SK-N-SH treated with all-trans-retinoic acid at 6 μM for 48 hours (cell line): ENCODE measurements at regions not wholly inside any gene's neighbourhood (a gene's known extent, or its start where the extent isn't known, plus 50 kb on each side); places are given as distances from the start of the nearest gene placed in this dataset.

Experiments
- ATAC-seq: fragments of 200-7000 bp; cut with Tn5 transposase; 3 replicates; pipeline ENCODE4 v1.9.1; 2020; ENCODE audit warnings: mild to moderate bottlenecking, moderate library complexity
- ARNTL ChIP-seq: fragments of 450-650 bp; formaldehyde crosslinking; IDR thresholded peaks from 2 replicates; pipeline ENCODE4 v1.5.0; 2020; ENCODE audit warnings: low read depth, mild to moderate bottlenecking, moderate library complexity, borderline replicate concordance
- BACH2 ChIP-seq: fragments of 250-450 bp; sonication (Bioruptor Pico); IDR thresholded peaks from 2 replicates; pipeline ENCODE4 v1.9.0; 2021; ENCODE audit warnings: mild to moderate bottlenecking, borderline replicate concordance
- CREB5 ChIP-seq: fragments of 250-450 bp; sonication (Bioruptor Pico); IDR thresholded peaks from 2 replicates; pipeline ENCODE4 v1.5.1; 2020; ENCODE audit warnings: low read depth, mild to moderate bottlenecking, moderate library complexity
- CSDC2 ChIP-seq: fragments of 250-450 bp; sonication (Bioruptor Pico); IDR thresholded peaks from 2 replicates; pipeline ENCODE4 v1.5.0; 2020; ENCODE audit warnings: mild to moderate bottlenecking, moderate library complexity
- ESRRG ChIP-seq: fragments of 250-450 bp; sonication (Bioruptor Pico); IDR thresholded peaks from 2 replicates; pipeline ENCODE4 v1.6.1; 2021; ENCODE audit warnings: mild to moderate bottlenecking
- GLIS3 ChIP-seq: fragments of 250-450 bp; sonication (Bioruptor Pico); IDR thresholded peaks from 2 replicates; pipeline ENCODE4 v1.5.0; 2020; ENCODE audit warnings: mild to moderate bottlenecking, moderate library complexity
- ISL1 ChIP-seq: fragments of 250-450 bp; sonication (Bioruptor Pico); IDR thresholded peaks from 2 replicates; pipeline ENCODE4 v2.1.2; 2022; ENCODE audit warnings: mild to moderate bottlenecking, moderate library complexity
- OSR1 ChIP-seq: fragments of 250-450 bp; sonication (Bioruptor Pico); IDR thresholded peaks from 2 replicates; pipeline ENCODE4 v1.8.0; 2022; ENCODE audit warnings: moderate library complexity, mild to moderate bottlenecking, inconsistent platforms
- POU6F1 ChIP-seq: fragments of 250-450 bp; sonication (Bioruptor Pico); IDR thresholded peaks from 2 replicates; pipeline ENCODE4 v1.8.0; 2021; ENCODE audit warnings: low read depth, mild to moderate bottlenecking, moderate library complexity, borderline replicate concordance
- PPARA ChIP-seq: fragments of 250-450 bp; sonication (Bioruptor Pico); IDR thresholded peaks from 2 replicates; pipeline ENCODE4 v1.5.0; 2020; ENCODE audit warnings: mild to moderate bottlenecking, borderline replicate concordance
- SNAI2 ChIP-seq: fragments of 250-450 bp; sonication (Bioruptor Pico); IDR thresholded peaks from 2 replicates; pipeline ENCODE4 v1.5.0; 2020; ENCODE audit warnings: mild to moderate bottlenecking, moderate library complexity
- TCF4 ChIP-seq: fragments of 250-450 bp; sonication (Bioruptor Pico); IDR thresholded peaks from 2 replicates; pipeline ENCODE4 v1.8.0; 2021; ENCODE audit warnings: mild to moderate bottlenecking, moderate library complexity, borderline replicate concordance
- TOX ChIP-seq: fragments of 250-450 bp; sonication (Bioruptor Pico); IDR thresholded peaks from 2 replicates; pipeline ENCODE4 v1.8.0; 2021; ENCODE audit warnings: mild to moderate bottlenecking, moderate library complexity, borderline replicate concordance
- TSHZ2 ChIP-seq: fragments of 250-450 bp; sonication (Bioruptor Pico); IDR thresholded peaks from 2 replicates; pipeline ENCODE4 v1.5.0; 2020; ENCODE audit warnings: mild to moderate bottlenecking, moderate library complexity
- ZC3H10 ChIP-seq: fragments of 250-450 bp; sonication (Bioruptor Pico); IDR thresholded peaks from 2 replicates; pipeline ENCODE4 v1.5.1; 2021; ENCODE audit warnings: mild to moderate bottlenecking, moderate library complexity
- ZFP3 ChIP-seq: fragments of 250-450 bp; sonication (Bioruptor Pico); IDR thresholded peaks from 2 replicates; pipeline ENCODE4 v1.5.0; 2020; ENCODE audit warnings: mild to moderate bottlenecking, moderate library complexity
- ZFP30 ChIP-seq: fragments of 450-650 bp; formaldehyde crosslinking; IDR thresholded peaks from 2 replicates; pipeline ENCODE4 v1.5.0; 2022; ENCODE audit warnings: mild to moderate bottlenecking, moderate library complexity
- ZNF565 ChIP-seq: fragments of 450-650 bp; formaldehyde crosslinking; conservative IDR thresholded peaks from 2 replicates; pipeline ENCODE4 v1.5.0; 2020; ENCODE audit warnings: low read depth, mild to moderate bottlenecking, moderate library complexity
- ZNF70 ChIP-seq: fragments of 450-650 bp; formaldehyde crosslinking; IDR thresholded peaks from 2 replicates; pipeline ENCODE4 v1.5.0; 2020; ENCODE audit warnings: mild to moderate bottlenecking, moderate library complexity
- ZNF8 ChIP-seq: fragments of 450-650 bp; formaldehyde crosslinking; IDR thresholded peaks from 2 replicates; pipeline ENCODE4 v1.5.0; 2020; ENCODE audit warnings: mild to moderate bottlenecking, moderate library complexity

GRCh38 chr2:11940121-11940743 lies 193.8 kb downstream of the LPIN1 start:
- TF ChIP-seq ZNF70 (no peak), OSR1 (CRISPR knock-in tag) (no peak), ESRRG (CRISPR knock-in tag) (no peak), ZFP3 (CRISPR knock-in tag) (no peak), TSHZ2 (CRISPR knock-in tag) (no peak), ZNF8 (no peak), ZNF565 (no peak), ISL1 (CRISPR knock-in tag) (no peak), BACH2 (no peak), CREB5 (CRISPR knock-in tag) (no peak), TCF4 (CRISPR knock-in tag) (no peak), SNAI2 (CRISPR knock-in tag) (no peak), CSDC2 (no peak), PPARA (CRISPR knock-in tag) (no peak), POU6F1 (no peak), ZC3H10 (no peak), ARNTL (no peak), TOX (CRISPR knock-in tag) (no peak), ZFP30 (CRISPR knock-in tag) (no peak)
- no peak for ATAC-seq

GRCh38 chr2:11940799-11941198 lies 194.4 kb downstream of the LPIN1 start:
- ATAC-seq = no peak
- TF ChIP-seq GLIS3 (CRISPR knock-in tag) = no peak
- TF ChIP-seq ARNTL = no peak

- TF ChIP-seq TCF4 (CRISPR knock-in tag) = no peak
- no peak for TF ChIP-seq ZFP3 (CRISPR knock-in tag)
- TF ChIP-seq, all 23 proteins: peak for 0
- no peak for ATAC-seq
Observed at GRCh38 chr2:11941201-11942177, 195.1 kb downstream of the LPIN1 start.

GRCh38 chr2:11942178-11942569 lies 195.7 kb downstream of the LPIN1 start:
- no peak for TF ChIP-seq ZNF565
- no peak for TF ChIP-seq SNAI2 (CRISPR knock-in tag)
- no peak for TF ChIP-seq ZNF8
- TF ChIP-seq ISL1 (CRISPR knock-in tag) = no peak
- TF ChIP-seq CREB5 (CRISPR knock-in tag) = no peak
- ATAC-seq = no peak
